Fibroblast of the aortic adventitia (primary cell): ENCODE measurements at regions not wholly inside any gene's neighbourhood (a gene's known extent, or its start where the extent isn't known, plus 50 kb on each side); places are given as distances from the start of the nearest gene placed in this dataset.
"Not testable (repeated sequence)": the region's sequence is repeated elsewhere in the genome, so short reads cannot be mapped to it uniquely, and the experiment has no call there.

ENCODE experiments used
- DNase-seq: peaks from one replicate; pipeline ENCODE4 v3.0.0-alpha.2; 2010; ENCODE audit warnings: low read depth
- H3K4me3 ChIP-seq: 2 replicates; pipeline ENCODE4 v1.5.1; 2011; ENCODE audit warnings: low read depth, mild to moderate bottlenecking, control low read depth, low read length, moderate library complexity
- CTCF ChIP-seq: IDR thresholded peaks from 2 replicates; pipeline ENCODE4 v1.5.1; 2011; ENCODE audit warnings: mild to moderate bottlenecking, low read length, control low read depth, inconsistent platforms; ENCODE audit not compliant: insufficient read depth

DNA sequence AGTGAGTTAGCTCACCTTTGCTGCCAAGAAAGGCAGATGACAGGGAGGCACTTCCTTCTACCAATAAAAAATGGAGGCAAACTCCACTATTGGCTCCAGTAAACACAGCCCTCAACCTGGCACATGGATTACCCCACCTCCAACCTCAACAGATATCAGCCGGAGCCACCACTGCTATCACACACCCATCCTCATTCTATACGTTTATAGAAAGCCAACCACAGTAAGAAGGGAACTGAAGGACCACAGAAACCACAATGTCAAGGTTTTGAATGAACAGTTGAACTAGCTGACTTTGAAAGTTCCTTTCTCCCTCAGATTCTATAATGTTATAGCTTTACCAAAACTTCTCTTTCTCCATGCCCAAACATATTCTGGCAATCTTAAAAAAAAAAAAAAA lies 526.2 kb downstream of the UQCRFS1 start:
- H3K4me3 ChIP-seq = no peak overlapping the region
- DNase-seq = no peak
- TF ChIP-seq CTCF = no peak

DNA sequence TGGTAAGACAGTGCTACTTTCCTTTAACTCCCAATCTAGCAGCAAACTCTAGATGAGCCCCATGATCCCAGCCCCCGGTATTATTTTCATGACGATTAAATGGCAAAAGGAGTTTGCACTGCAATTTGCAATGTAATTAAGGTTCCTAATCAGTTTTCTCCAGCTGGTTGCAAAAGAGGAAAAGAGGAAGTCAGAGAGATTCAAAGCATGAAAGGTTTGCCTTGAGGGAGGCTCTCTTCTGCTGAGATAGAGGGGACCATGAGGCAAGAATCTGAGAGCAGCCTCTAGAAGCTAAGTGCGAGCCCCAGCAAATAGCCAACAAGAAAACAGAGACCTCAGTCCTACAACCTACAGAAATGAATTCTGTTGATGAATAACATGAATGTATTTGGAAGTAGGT lies 527.1 kb downstream of the UQCRFS1 start:
- H3K4me3 ChIP-seq = no peak overlapping the region
- TF ChIP-seq CTCF = no peak
- no peak for DNase-seq

DNA sequence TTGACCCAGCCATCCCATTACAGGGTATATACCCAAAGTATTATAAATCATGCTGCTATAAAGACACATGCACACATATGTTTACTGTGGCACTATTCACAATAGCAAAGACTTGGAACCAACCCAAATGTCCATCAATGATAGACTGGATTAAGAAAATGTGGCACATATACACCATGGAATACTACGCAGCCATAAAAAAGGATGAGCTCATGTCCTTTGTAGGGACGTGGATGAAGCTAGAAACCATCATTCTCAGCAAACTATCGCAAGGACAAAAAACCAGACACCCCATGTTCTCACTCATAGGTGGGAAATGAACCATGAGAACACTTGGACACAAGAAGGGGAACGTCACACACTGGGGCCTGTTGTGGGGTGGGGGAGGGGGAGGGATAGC lies 527.9 kb downstream of the UQCRFS1 start:
- DNase-seq, H3K4me3 ChIP-seq: not testable (repeated sequence)

DNA sequence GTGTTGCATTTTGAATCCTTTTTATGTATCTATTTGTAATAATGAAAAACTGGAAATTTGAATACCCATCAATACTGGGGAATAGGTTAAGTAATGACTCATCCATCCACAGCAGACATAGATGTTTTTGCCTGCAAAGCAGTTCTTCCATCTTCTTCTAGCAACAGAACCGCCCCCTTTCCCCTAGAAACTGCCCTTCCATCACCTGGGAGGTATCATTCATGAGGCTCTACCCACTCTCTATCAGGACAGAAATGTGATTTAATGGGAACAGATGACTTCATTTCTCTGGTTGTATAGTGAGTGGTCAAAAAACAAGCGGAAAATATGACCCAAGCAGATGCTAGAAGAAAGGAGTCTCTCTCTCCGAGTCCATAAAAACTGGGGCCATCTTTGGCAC lies 532.8 kb downstream of the UQCRFS1 start:
- no peak for TF ChIP-seq CTCF
- no peak overlapping the region for H3K4me3 ChIP-seq
- no peak for DNase-seq

- H3K4me3 ChIP-seq = no peak overlapping the region
- no peak for DNase-seq
- TF ChIP-seq CTCF = no peak
Measured at GRCh38 chr19:28670836-28671235, 542.1 kb downstream of the UQCRFS1 start.

- no peak overlapping the region for H3K4me3 ChIP-seq
- no peak for DNase-seq
- no peak for TF ChIP-seq CTCF
Measured at GRCh38 chr19:28669804-28670203, 543.1 kb downstream of the UQCRFS1 start.

GRCh38 chr19:28667348-28667977 lies 545.5 kb downstream of the UQCRFS1 start:
- H3K4me3 ChIP-seq = no peak overlapping the region
- no peak for DNase-seq
- no peak for TF ChIP-seq CTCF
